ENCODE measurements at regions not wholly inside any gene's neighbourhood (a gene's known extent, or its start where the extent isn't known, plus 50 kb on each side); places are given as distances from the start of the nearest gene placed in this dataset.
"Not testable (repeated sequence)": the region's sequence is repeated elsewhere in the genome, so short reads cannot be mapped to it uniquely, and the experiment has no call there.

- no peaks in the 10 kb centered on the region for H3K4me1 ChIP-seq
- intact Hi-C loops (cut with DNase I; ENCODE audit: low total_unique reads): no loop called here
- DNase-seq: no peak
Measured at GRCh38 chr21:27346041-27346448, 379.2 kb upstream of the ADAMTS5 start.

GRCh38 chr21:27339902-27340301, 373.0 kb upstream of the ADAMTS5 start:
- no peak for TF ChIP-seq POLR2A (IDR thresholded peaks at IDR 0.05)
- Histone ChIP-seq H3K4me3 (no peak overlapping the region), H3K27me3 (no peaks in the 10 kb centered on the region), H3K36me3 (no peaks in the 10 kb centered on the region), H3K27ac (no peak overlapping the region), H3K9me3 (no peaks in the 10 kb centered on the region), H3K4me1 (no peaks in the 10 kb centered on the region)
- intact Hi-C loops (cut with DNase I; ENCODE audit: low total_unique reads): no loop called here
- no peak for DNase-seq

More at GRCh38 chr21:27346041-27346448, 379.2 kb upstream of the ADAMTS5 start:
- TF ChIP-seq POLR2A (IDR thresholded peaks at IDR 0.05): no peak
- TF ChIP-seq, protein P1, sequence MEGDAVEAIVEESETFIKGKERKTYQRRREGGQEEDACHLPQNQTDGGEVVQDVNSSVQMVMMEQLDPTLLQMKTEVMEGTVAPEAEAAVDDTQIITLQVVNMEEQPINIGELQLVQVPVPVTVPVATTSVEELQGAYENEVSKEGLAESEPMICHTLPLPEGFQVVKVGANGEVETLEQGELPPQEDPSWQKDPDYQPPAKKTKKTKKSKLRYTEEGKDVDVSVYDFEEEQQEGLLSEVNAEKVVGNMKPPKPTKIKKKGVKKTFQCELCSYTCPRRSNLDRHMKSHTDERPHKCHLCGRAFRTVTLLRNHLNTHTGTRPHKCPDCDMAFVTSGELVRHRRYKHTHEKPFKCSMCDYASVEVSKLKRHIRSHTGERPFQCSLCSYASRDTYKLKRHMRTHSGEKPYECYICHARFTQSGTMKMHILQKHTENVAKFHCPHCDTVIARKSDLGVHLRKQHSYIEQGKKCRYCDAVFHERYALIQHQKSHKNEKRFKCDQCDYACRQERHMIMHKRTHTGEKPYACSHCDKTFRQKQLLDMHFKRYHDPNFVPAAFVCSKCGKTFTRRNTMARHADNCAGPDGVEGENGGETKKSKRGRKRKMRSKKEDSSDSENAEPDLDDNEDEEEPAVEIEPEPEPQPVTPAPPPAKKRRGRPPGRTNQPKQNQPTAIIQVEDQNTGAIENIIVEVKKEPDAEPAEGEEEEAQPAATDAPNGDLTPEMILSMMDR (IDR thresholded peaks at IDR 0.05): no peak
- no peak overlapping the region for H3K27ac ChIP-seq
- no peaks in the 10 kb centered on the region for H3K9me3 ChIP-seq
- H3K36me3 ChIP-seq: no peaks in the 10 kb centered on the region
- no peak overlapping the region for H3K4me3 ChIP-seq
- H3K27me3 ChIP-seq: no peaks in the 10 kb centered on the region

DNA sequence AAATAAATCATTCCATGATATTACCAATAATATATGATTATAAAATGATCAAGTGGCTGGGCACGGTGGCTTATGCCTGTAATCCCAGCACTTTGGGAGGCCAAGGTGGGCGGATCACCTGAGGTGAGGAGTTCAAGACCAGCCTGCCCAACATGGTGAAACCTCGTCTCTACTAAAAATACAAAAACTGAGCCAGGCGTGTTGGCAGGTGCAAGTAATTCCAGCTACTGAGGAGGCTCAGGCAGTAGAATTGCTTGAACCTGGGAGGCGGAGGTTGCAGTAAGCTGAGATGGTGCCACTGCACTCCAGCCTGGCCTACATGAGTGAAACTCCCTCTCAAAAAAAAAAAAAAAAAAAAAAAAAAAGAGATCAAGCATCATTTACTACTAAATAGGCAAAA, 371.1 kb upstream of the ADAMTS5 start:
- H3K27me3 ChIP-seq; H3K4me3 ChIP-seq; H3K36me3 ChIP-seq; H3K9me3 ChIP-seq; intact Hi-C loops (cut with DNase I; ENCODE audit: low total_unique reads); H3K4me1 ChIP-seq; DNase-seq; H3K27ac ChIP-seq: not testable (repeated sequence)

GRCh38 chr21:27333096-27333495, 366.2 kb upstream of the ADAMTS5 start:
- no peaks in the 10 kb centered on the region for H3K27me3 ChIP-seq
- no peak for TF ChIP-seq POLR2A (IDR thresholded peaks at IDR 0.05)
- TF ChIP-seq, protein P1 (IDR thresholded peaks at IDR 0.05): no peak
- H3K4me1 ChIP-seq: no peaks in the 10 kb centered on the region
- intact Hi-C loops (cut with DNase I; ENCODE audit: low total_unique reads): no loop called here
- DNase-seq: no peak
- H3K27ac ChIP-seq: no peak overlapping the region
- H3K9me3 ChIP-seq: no peaks in the 10 kb centered on the region
- H3K36me3 ChIP-seq: no peaks in the 10 kb centered on the region
- H3K4me3 ChIP-seq: no peak overlapping the region

GRCh38 chr21:27329255-27329851, 362.5 kb upstream of the ADAMTS5 start:
- H3K4me3 ChIP-seq: no peak overlapping the region
- H3K9me3 ChIP-seq: no peaks in the 10 kb centered on the region
- H3K36me3 ChIP-seq: no peaks in the 10 kb centered on the region
- H3K27ac ChIP-seq: no peak overlapping the region
- DNase-seq: peak in 1 of 2 donors; percentile 28
- no peaks in the 10 kb centered on the region for H3K27me3 ChIP-seq
- intact Hi-C loops (cut with DNase I; ENCODE audit: low total_unique reads): no loop called here
- no peaks in the 10 kb centered on the region for H3K4me1 ChIP-seq
- no peak for TF ChIP-seq POLR2A (IDR thresholded peaks at IDR 0.05)
- TF ChIP-seq, protein P1 (IDR thresholded peaks at IDR 0.05): no peak

- no peak for DNase-seq
- no peaks in the 10 kb centered on the region for H3K4me1 ChIP-seq
- no peaks in the 10 kb centered on the region for H3K27me3 ChIP-seq
- no peak overlapping the region for H3K27ac ChIP-seq
- no peak overlapping the region for H3K4me3 ChIP-seq
- intact Hi-C loops (cut with DNase I; ENCODE audit: low total_unique reads): no loop called here
- H3K9me3 ChIP-seq: no peaks in the 10 kb centered on the region
- no peak for TF ChIP-seq POLR2A (IDR thresholded peaks at IDR 0.05)
- TF ChIP-seq, protein P1 (IDR thresholded peaks at IDR 0.05): no peak
- H3K36me3 ChIP-seq: no peaks in the 10 kb centered on the region
Measured at GRCh38 chr21:27326301-27326700, 359.4 kb upstream of the ADAMTS5 start.

Measured in uterus (tissue), 3 donors.